ENCODE measurements at regions not wholly inside any gene's neighbourhood (a gene's known extent, or its start where the extent isn't known, plus 50 kb on each side); places are given as distances from the start of the nearest gene placed in this dataset.

DNA sequence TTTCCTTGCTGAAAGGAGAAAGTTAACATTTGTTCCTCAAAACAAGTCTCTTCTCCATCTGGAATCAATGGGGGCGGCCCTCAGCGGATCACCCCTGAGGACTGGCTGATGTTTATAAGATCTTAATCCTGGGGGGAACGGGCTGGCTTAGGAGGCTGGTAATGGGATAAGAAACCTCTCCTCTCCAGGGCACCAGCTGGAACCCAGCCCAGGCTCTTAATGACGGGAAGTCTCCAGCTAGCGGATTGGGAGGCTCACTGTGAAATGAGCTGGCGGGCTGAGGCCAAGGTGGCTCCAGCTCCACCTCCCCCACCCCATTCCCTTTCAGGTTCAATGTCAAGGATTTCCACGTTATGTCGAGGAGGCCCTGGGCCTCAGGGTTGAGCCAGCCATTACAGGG, 1133.0 kb downstream of the VRK1 start:
- intact Hi-C loops (cut with DNase I), result no loop called here
- Histone ChIP-seq H3K9ac (ENCODE audit: low read depth in 2 of 2, low read length in 2 of 2) (no peak overlapping the region), H3K27ac (no peak overlapping the region), H3K4me1 (no peaks in the 10 kb centered on the region), H3K27me3 (no peaks in the 10 kb centered on the region), H3K36me3 (no peaks in the 10 kb centered on the region), H3K9me3 (no peaks in the 10 kb centered on the region), H3K4me3 (no peak overlapping the region)
- TF ChIP-seq, protein P1, sequence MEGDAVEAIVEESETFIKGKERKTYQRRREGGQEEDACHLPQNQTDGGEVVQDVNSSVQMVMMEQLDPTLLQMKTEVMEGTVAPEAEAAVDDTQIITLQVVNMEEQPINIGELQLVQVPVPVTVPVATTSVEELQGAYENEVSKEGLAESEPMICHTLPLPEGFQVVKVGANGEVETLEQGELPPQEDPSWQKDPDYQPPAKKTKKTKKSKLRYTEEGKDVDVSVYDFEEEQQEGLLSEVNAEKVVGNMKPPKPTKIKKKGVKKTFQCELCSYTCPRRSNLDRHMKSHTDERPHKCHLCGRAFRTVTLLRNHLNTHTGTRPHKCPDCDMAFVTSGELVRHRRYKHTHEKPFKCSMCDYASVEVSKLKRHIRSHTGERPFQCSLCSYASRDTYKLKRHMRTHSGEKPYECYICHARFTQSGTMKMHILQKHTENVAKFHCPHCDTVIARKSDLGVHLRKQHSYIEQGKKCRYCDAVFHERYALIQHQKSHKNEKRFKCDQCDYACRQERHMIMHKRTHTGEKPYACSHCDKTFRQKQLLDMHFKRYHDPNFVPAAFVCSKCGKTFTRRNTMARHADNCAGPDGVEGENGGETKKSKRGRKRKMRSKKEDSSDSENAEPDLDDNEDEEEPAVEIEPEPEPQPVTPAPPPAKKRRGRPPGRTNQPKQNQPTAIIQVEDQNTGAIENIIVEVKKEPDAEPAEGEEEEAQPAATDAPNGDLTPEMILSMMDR (IDR thresholded peaks at IDR 0.05), result no peak
- DNase-seq, result no peak

DNA sequence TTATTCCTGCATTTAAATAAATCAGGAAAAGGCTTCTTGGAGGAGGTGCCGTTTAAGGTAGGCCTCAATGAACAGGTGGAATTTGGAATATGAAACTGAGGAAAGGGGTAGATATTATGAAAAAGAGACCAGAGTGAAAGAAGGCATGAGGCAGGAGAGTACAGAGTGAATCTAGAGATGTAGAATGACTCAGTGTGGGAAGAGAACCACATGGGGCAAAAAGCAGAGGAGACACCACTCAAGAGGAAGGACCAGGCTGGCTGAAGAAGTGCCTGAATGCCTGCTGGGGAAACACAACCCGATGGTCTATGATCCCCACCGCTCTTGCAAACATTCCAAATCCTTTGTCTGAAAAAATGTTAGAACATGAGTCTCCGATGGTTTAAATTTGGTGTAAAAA, 1134.1 kb downstream of the VRK1 start:
- Histone ChIP-seq H3K27ac (no peak overlapping the region), H3K4me1 (no peaks in the 10 kb centered on the region), H3K4me3 (no peak overlapping the region), H3K9ac (ENCODE audit: low read depth in 2 of 2, low read length in 2 of 2) (no peak overlapping the region), H3K36me3 (no peaks in the 10 kb centered on the region), H3K9me3 (no peaks in the 10 kb centered on the region), H3K27me3 (no peaks in the 10 kb centered on the region)
- intact Hi-C loops (cut with DNase I), result no loop called here
- TF ChIP-seq, protein P1 (IDR thresholded peaks at IDR 0.05), result no peak
- no peak for DNase-seq

DNA sequence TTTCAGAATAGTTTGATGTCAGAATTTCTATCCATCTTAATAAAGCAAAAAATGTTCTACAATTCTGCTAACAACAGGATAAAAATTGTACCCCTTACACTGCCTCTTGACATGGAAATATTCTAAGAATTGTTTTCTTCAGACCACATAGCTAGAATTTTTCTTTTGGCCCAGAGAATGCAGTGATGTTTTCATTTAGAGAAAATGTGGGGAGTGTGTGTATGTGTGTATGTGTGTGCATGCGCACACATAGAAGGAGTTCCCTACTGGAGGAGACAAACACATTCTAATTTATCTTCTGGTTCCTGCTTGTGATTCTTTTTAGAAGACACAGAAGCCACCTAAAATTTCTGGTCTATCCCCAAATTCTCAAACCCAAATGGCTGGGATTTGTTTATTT, 1145.7 kb downstream of the VRK1 start:
- TF ChIP-seq, protein P1 (IDR thresholded peaks at IDR 0.05), result no peak
- Histone ChIP-seq H3K9ac (ENCODE audit: low read depth in 2 of 2, low read length in 2 of 2) (no peak overlapping the region), H3K9me3 (no peaks in the 10 kb centered on the region), H3K4me3 (no peak overlapping the region), H3K4me1 (no peaks in the 10 kb centered on the region), H3K27ac (no peak overlapping the region), H3K36me3 (no peaks in the 10 kb centered on the region), H3K27me3 (no peaks in the 10 kb centered on the region)
- DNase-seq, result no peak
- intact Hi-C loops (cut with DNase I), result no loop called here

- Histone ChIP-seq H3K27ac (no peak overlapping the region), H3K36me3 (no peaks in the 10 kb centered on the region), H3K4me3 (no peak overlapping the region), H3K27me3 (no peaks in the 10 kb centered on the region), H3K9me3 (no peaks in the 10 kb centered on the region), H3K9ac (ENCODE audit: low read depth in 2 of 2, low read length in 2 of 2) (no peak overlapping the region), H3K4me1 (no peaks in the 10 kb centered on the region)
- no peak for DNase-seq
- TF ChIP-seq, protein P1 (IDR thresholded peaks at IDR 0.05), result no peak
- intact Hi-C loops (cut with DNase I), result no loop called here
These were observed 1146.4 kb downstream of the VRK1 start for GRCh38 chr14:97943619-97944018.

- no peaks in the 10 kb centered on the region for H3K9me3 ChIP-seq
- no peak overlapping the region for H3K4me3 ChIP-seq
- no peak overlapping the region for H3K9ac ChIP-seq (ENCODE audit: low read depth in 2 of 2, low read length in 2 of 2)
- H3K36me3 ChIP-seq, result no peaks in the 10 kb centered on the region
- no peaks in the 10 kb centered on the region for H3K27me3 ChIP-seq
- intact Hi-C loops (cut with DNase I), result no loop called here
- TF ChIP-seq, protein P1 (IDR thresholded peaks at IDR 0.05), result no peak
- no peak overlapping the region for H3K27ac ChIP-seq
- DNase-seq, result no peak
- H3K4me1 ChIP-seq, result no peaks in the 10 kb centered on the region
These were observed 1147.2 kb downstream of the VRK1 start for GRCh38 chr14:97944380-97944779.

DNA sequence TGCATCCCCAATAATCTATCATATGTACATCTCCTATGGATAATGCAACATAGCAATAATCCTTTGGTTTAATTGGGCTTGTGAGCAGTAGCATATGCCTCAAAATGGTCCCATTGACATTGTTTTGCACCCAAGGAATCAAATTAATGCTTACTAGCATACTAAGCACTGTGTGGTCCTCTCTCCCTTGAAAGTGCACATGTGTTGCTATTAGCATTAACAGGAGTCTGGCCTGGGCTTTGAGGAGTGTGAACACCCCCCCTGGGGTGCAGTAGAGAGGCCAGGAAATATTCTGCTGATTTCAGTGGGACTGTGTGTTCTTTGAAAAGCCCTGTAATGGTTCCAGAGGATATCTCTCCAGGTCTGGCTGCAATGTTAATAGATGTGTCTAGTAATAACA, 1148.4 kb downstream of the VRK1 start:
- no peak overlapping the region for H3K9ac ChIP-seq (ENCODE audit: low read depth in 2 of 2, low read length in 2 of 2)
- no peak overlapping the region for H3K27ac ChIP-seq
- H3K4me1 ChIP-seq, result no peaks in the 10 kb centered on the region
- DNase-seq, result no peak
- no peak overlapping the region for H3K4me3 ChIP-seq
- H3K9me3 ChIP-seq, result no peaks in the 10 kb centered on the region
- intact Hi-C loops (cut with DNase I), result no loop called here
- TF ChIP-seq, protein P1 (IDR thresholded peaks at IDR 0.05), result no peak
- H3K36me3 ChIP-seq, result no peaks in the 10 kb centered on the region
- H3K27me3 ChIP-seq, result no peaks in the 10 kb centered on the region

Data from colonic mucosa (tissue), 4 donors.